Type B pancreatic cell (in vitro differentiated cells): ENCODE measurements at regions not wholly inside any gene's neighbourhood (a gene's known extent, or its start where the extent isn't known, plus 50 kb on each side); places are given as distances from the start of the nearest gene placed in this dataset.

Source experiments
- DNase-seq: peaks from one replicate; pipeline ENCODE4 v3.0.0; 2021; ENCODE audit warnings: mixed read lengths; ENCODE audit not compliant: unreplicated experiment; ENCODE audit errors: extremely low spot score
- H3K27ac Mint-ChIP-seq: 2 replicates; pipeline ENCODE4 v1.8.0; 2021; ENCODE audit warnings: mild to moderate bottlenecking, mixed read lengths
- H3K27me3 Mint-ChIP-seq: 2 replicates; pipeline ENCODE4 v1.8.0; 2021; ENCODE audit warnings: mixed read lengths
- H3K36me3 Mint-ChIP-seq: 2 replicates; pipeline ENCODE4 v1.8.0; 2021; ENCODE audit warnings: mixed read lengths
- H3K4me1 Mint-ChIP-seq: one replicate; pipeline ENCODE4 v1.8.0; 2021; ENCODE audit warnings: mixed read lengths; ENCODE audit not compliant: unreplicated experiment
- H3K4me3 Mint-ChIP-seq: 2 replicates; pipeline ENCODE4 v1.8.0; 2021; ENCODE audit warnings: mild to moderate bottlenecking, mixed read lengths
- H3K9me3 Mint-ChIP-seq: 2 replicates; pipeline ENCODE4 v1.8.0; 2021; ENCODE audit warnings: mixed read lengths
- TF ChIP-seq, protein P1 (sequence below): fragments of 200-600 bp; sonication (generic); conservative IDR thresholded peaks from 2 replicates; pipeline ENCODE4 v1.5.0; 2021; ENCODE audit warnings: antibody characterized with exemption, mild to moderate bottlenecking

DNA sequence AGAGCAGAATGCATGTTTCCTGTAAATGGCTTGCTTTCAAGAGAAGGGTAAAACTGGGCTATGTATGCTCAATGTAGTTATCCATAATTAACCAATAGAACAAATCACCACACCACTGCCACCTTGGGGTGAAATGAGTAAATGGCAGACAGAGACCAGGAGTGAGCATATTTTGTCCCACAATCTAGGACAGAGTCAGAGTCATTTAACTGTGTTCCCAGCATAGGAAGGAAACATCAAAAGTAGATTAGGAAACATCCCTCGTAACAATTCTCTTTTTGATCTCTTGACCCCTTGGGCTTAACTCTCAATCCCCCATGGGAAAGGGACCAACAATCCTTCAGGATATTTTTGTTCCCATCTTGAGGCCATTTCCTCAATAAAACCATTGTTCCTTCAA is 224.8 kb downstream of the NHLRC3 start:
- no peak overlapping the region for H3K27ac Mint-ChIP-seq
- H3K9me3 Mint-ChIP-seq = no peaks in the 10 kb centered on the region
- no peaks in the 10 kb centered on the region for H3K27me3 Mint-ChIP-seq
- H3K4me3 Mint-ChIP-seq = no peak overlapping the region
- TF ChIP-seq, protein P1, sequence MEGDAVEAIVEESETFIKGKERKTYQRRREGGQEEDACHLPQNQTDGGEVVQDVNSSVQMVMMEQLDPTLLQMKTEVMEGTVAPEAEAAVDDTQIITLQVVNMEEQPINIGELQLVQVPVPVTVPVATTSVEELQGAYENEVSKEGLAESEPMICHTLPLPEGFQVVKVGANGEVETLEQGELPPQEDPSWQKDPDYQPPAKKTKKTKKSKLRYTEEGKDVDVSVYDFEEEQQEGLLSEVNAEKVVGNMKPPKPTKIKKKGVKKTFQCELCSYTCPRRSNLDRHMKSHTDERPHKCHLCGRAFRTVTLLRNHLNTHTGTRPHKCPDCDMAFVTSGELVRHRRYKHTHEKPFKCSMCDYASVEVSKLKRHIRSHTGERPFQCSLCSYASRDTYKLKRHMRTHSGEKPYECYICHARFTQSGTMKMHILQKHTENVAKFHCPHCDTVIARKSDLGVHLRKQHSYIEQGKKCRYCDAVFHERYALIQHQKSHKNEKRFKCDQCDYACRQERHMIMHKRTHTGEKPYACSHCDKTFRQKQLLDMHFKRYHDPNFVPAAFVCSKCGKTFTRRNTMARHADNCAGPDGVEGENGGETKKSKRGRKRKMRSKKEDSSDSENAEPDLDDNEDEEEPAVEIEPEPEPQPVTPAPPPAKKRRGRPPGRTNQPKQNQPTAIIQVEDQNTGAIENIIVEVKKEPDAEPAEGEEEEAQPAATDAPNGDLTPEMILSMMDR = peak; percentile 78
- DNase-seq = no peak
- H3K36me3 Mint-ChIP-seq = no peaks in the 10 kb centered on the region
- peaks cover 8% of the 10 kb centered on the region for H3K4me1 Mint-ChIP-seq

DNA sequence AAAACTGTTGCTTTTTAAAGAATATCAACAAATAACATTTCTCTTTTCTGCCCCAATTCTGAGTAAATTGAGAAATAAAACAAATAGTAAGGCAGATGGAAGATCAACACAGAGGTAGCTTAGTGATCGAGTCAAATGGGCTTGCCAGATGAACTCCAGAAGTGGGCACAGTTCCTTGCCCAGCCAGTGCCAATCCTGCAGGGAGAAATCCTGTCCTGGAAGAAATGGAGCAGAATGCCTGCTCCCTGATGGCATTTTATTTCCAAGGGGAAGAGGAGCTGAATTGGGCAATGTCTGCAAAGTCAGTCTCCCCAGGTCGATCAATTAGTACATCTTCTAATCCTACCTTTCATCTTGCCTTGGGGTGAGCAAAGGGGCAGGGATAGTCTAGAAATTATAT is 225.3 kb downstream of the NHLRC3 start:
- Mint-ChIP-seq H3K4me1 (peaks cover 8% of the 10 kb centered on the region), H3K36me3 (no peaks in the 10 kb centered on the region), H3K27ac (no peak overlapping the region), H3K27me3 (no peaks in the 10 kb centered on the region), H3K9me3 (no peaks in the 10 kb centered on the region), H3K4me3 (no peak overlapping the region)
- DNase-seq = no peak
- TF ChIP-seq, protein P1 = no peak

DNA sequence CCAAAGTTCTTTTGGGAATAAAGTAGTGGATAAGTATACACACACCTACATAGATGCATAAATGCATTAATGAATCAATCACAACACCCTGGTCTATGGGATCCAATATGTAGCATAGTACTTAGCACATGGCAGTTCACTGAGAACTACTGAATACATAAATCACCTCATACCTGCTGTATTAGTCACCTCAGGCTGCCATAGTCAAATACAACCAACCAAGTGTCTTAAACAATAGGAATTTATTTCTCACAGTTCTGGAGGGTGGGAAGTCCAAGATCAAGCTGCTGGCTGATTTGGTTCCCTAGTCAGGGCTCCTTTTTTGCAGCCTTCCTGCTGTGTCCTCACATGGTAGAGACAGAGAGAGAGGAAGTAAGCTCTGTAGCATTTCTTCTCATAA is 228.2 kb downstream of the NHLRC3 start:
- H3K27ac Mint-ChIP-seq = no peak overlapping the region
- H3K27me3 Mint-ChIP-seq = no peaks in the 10 kb centered on the region
- no peak for DNase-seq
- H3K4me3 Mint-ChIP-seq = no peak overlapping the region
- no peaks in the 10 kb centered on the region for H3K9me3 Mint-ChIP-seq
- H3K36me3 Mint-ChIP-seq = no peaks in the 10 kb centered on the region
- TF ChIP-seq, protein P1 = no peak
- H3K4me1 Mint-ChIP-seq = peaks cover 5% of the 10 kb centered on the region

DNA sequence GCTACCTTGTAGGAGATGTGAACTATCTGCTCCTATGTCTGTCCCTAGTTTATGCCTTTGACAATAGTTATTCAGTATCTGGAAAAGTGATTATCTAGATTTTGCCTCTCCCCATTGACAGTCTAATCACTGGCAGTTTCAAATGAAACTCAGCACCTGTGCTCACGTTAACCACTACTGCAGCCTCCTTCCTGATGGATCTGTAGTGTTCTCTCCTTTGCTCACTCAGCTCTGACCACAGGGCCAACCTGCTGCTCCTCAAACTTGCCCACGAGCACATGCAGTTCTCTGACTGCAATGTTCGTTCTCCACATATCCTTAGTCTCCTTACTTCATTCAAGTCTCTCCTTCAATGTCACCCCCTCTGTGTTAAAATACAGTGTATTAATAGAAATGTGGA is 230.1 kb downstream of the NHLRC3 start:
- H3K27ac Mint-ChIP-seq = no peak overlapping the region
- TF ChIP-seq, protein P1 = no peak
- no peak overlapping the region for H3K4me3 Mint-ChIP-seq
- no peaks in the 10 kb centered on the region for H3K27me3 Mint-ChIP-seq
- no peak for DNase-seq
- H3K36me3 Mint-ChIP-seq = no peaks in the 10 kb centered on the region
- H3K9me3 Mint-ChIP-seq = no peaks in the 10 kb centered on the region
- no peaks in the 10 kb centered on the region for H3K4me1 Mint-ChIP-seq

DNA sequence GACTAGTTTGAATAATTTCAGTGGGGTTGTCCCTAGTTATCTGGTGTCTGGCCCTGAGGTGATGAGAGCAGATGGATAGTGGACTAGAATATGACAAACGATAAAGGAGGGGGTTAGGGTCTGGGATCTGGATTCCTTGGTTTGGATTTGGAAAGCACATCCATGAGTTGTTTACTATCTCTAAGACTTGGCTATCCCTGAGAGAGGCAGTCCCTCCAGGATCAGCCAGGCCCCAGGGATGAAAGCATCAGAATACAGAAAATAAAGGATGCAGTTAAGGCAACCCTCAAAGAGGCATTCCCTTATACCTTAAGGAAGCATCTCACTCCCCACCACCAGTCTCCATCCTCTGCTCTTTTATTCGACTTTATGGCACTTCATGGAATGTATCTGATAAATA is 230.7 kb downstream of the NHLRC3 start:
- H3K36me3 Mint-ChIP-seq = no peaks in the 10 kb centered on the region
- H3K27ac Mint-ChIP-seq = no peak overlapping the region
- no peak overlapping the region for H3K4me3 Mint-ChIP-seq
- no peaks in the 10 kb centered on the region for H3K27me3 Mint-ChIP-seq
- H3K9me3 Mint-ChIP-seq = no peaks in the 10 kb centered on the region
- DNase-seq = no peak
- TF ChIP-seq, protein P1 = no peak
- no peaks in the 10 kb centered on the region for H3K4me1 Mint-ChIP-seq

DNA sequence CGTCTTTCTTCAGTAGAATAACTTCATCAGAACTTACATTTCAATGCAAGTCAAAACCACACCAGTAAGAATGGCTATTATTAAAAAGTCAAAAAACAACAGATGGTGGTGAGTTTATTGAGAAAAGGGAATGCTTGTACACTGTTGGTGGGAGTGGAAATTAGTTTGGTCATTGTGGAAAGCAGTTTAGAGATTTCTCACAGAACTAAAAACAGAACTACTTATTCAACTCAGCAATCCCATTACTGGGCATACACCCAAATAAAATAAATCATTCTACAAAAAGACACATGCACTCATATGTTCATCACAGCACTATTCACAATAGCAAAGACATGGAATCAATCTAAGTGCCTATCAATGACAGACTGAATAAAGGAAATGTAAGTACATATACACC is 231.2 kb downstream of the NHLRC3 start:
- Mint-ChIP-seq H3K4me1 (no peaks in the 10 kb centered on the region), H3K27ac (no peak overlapping the region), H3K36me3 (no peaks in the 10 kb centered on the region), H3K4me3 (no peak overlapping the region), H3K9me3 (no peaks in the 10 kb centered on the region), H3K27me3 (no peaks in the 10 kb centered on the region)
- TF ChIP-seq, protein P1 = no peak
- DNase-seq = no peak
